K562 (cell line): ENCODE measurements at regions not wholly inside any gene's neighbourhood (a gene's known extent, or its start where the extent isn't known, plus 50 kb on each side); places are given as distances from the start of the nearest gene placed in this dataset.

Experiments
- ATAC-seq: fragments of 200-7000 bp; cut with Tn5 transposase; 3 replicates; pipeline ENCODE4 v1.9.1; 2020; ENCODE audit warnings: moderate library complexity
- BruUV-seq: library from RNA; stranded (reverse); fragments of 400-500 nt; replicated peaks from 2 replicates; lab custom pipeline; 2021; lab: Mats Ljungman, UMichigan
- CTCF ChIA-PET: fragments of 300-600 bp; formaldehyde crosslinking; extraction: SDS; loops from one replicate; lab custom pipeline; 2021; ENCODE audit warnings: low intra/inter-chr PET ratio; lab: Yijun Ruan, JAX
- POLR2A ChIA-PET: fragments of 300-600, 350-650 bp; sonication (Branson Sonifier 250); formaldehyde crosslinking; extraction: SDS; loops from one replicate; lab custom pipeline; 2021; ENCODE audit warnings: antibody characterized with exemption, inconsistent platforms; lab: Yijun Ruan, JAX
- DNase-seq, 4 experiments: peaks; one replicate each; pipeline versions ENCODE4 v3.0.0 to v3.0.0-alpha.2; 2011 to 2018; ENCODE audit warnings: low spot score in 3 of 4, mixed read lengths in 3 of 4; ENCODE audit errors: extremely low read depth in 1 of 4
- FAIRE-seq: peaks from 2 replicates; lab custom pipeline; 2011; peaks lifted over from hg19 to GRCh38; lab: Jason Lieb, UNC
- H2AFZ ChIP-seq: 2 replicates; pipeline ENCODE4 v1.6.0; 2011; ENCODE audit warnings: low read depth, low read length, control low read depth, inconsistent platforms
- H3K27ac ChIP-seq: fragments of 200-600 bp; 3 replicates; pipeline ENCODE4 v1.8.0; 2011; ENCODE audit warnings: low read depth, mild to moderate bottlenecking, control low read depth, inconsistent platforms, low read length, moderate library complexity, mixed read lengths; ENCODE audit errors: extremely low read depth
- H3K27me3 ChIP-seq, 2 experiments: fragments of 300-600 bp in 1 of 2; 2 replicates in 1 of 2; 3 replicates in 1 of 2; pipeline versions ENCODE4 v1.6.0 to v1.8.0; 2011; ENCODE audit warnings: inconsistent platforms in 2 of 2, low read length in 2 of 2, mild to moderate bottlenecking in 1 of 2, mixed read lengths in 1 of 2, moderate library complexity in 1 of 2; ENCODE audit not compliant: control insufficient read depth in 2 of 2, insufficient read depth in 2 of 2
- H3K36me3 ChIP-seq: fragments of 300-600 bp; 3 replicates; pipeline ENCODE4 v1.8.0; 2011; ENCODE audit warnings: mild to moderate bottlenecking, low read length, inconsistent platforms; ENCODE audit not compliant: control insufficient read depth, insufficient read depth
- H3K4me1 ChIP-seq, 2 experiments: fragments of 200-600 bp in 1 of 2; replicated peaks in 1 of 2; 2 replicates in 1 of 2; 3 replicates in 1 of 2; pipeline versions ENCODE4 v1.5.1 to v1.8.0; 2011; ENCODE audit warnings: inconsistent platforms in 2 of 2, low read length in 2 of 2, mild to moderate bottlenecking in 1 of 2, mixed read lengths in 1 of 2, moderate library complexity in 1 of 2; ENCODE audit not compliant: control insufficient read depth in 2 of 2, insufficient read depth in 2 of 2
- H3K4me2 ChIP-seq: 2 replicates; pipeline ENCODE4 v1.6.1; 2011; ENCODE audit warnings: low read length, control low read depth, inconsistent platforms, mixed read lengths; ENCODE audit not compliant: insufficient read depth
- H3K4me3 ChIP-seq: fragments of 200-600 bp; sonication (generic), shearing (Covaris generic); 2 replicates; pipeline ENCODE4 v1.5.1; 2016; ENCODE audit warnings: control low read depth, inconsistent platforms
- H3K79me2 ChIP-seq: fragments of 200-600 bp; 3 replicates; pipeline ENCODE4 v1.8.0; 2011; ENCODE audit warnings: low read length, inconsistent platforms; ENCODE audit not compliant: control insufficient read depth, insufficient read depth
- H3K9ac ChIP-seq, 2 experiments: 2 replicates each; pipeline versions ENCODE4 v1.6.0 to v1.6.1; 2011; ENCODE audit warnings: low read depth in 2 of 2, low read length in 2 of 2, control low read depth in 1 of 2, inconsistent platforms in 1 of 2, mild to moderate bottlenecking in 1 of 2, mixed read lengths in 1 of 2; ENCODE audit not compliant: insufficient read depth in 1 of 2
- H3K9me1 ChIP-seq: one replicate; pipeline ENCODE4 v1.6.0; 2011; ENCODE audit warnings: inconsistent platforms, mild to moderate bottlenecking, low read length, moderate library complexity; ENCODE audit not compliant: control insufficient read depth, insufficient read depth
- H3K9me3 ChIP-seq: replicated peaks from 2 replicates; pipeline ENCODE4 v1.5.1; 2011; ENCODE audit warnings: low read depth, low read length, inconsistent platforms; ENCODE audit not compliant: control insufficient read depth, insufficient read depth
- H4K20me1 ChIP-seq: replicated peaks from 2 replicates; pipeline ENCODE4 v1.6.1; 2011; ENCODE audit warnings: low read length, inconsistent platforms, mixed read lengths; ENCODE audit not compliant: control insufficient read depth, insufficient read depth
- DDX20 ChIP-seq: fragments of 450-650 bp; IDR thresholded peaks from 2 replicates; pipeline ENCODE4 v1.6.1; 2016; ENCODE audit warnings: missing genetic modification characterization, low read depth, mild to moderate bottlenecking, missing compliant biosample characterization, moderate library complexity
- ELF1 ChIP-seq: fragments of 200-800 bp; sonication (Bioruptor generic); IDR thresholded peaks from 2 replicates; pipeline ENCODE4 v1.6.1; 2016; ENCODE audit warnings: missing genetic modification characterization, missing compliant biosample characterization
- FUS ChIP-seq: fragments of 200-400 bp; formaldehyde crosslinking; optimal IDR thresholded peaks from 2 replicates; pipeline ENCODE3; 2017; ENCODE audit warnings: low read depth, low read length
- GABPA ChIP-seq: fragments of 200-800 bp; sonication (Bioruptor generic); conservative IDR thresholded peaks from 2 replicates; pipeline ENCODE4 v1.6.1; 2016; ENCODE audit warnings: low read depth, missing genetic modification characterization, missing compliant biosample characterization
- GTF2F1 ChIP-seq: IDR thresholded peaks from 2 replicates; pipeline ENCODE4 v1.6.1; 2011; ENCODE audit warnings: low read depth, low read length, improper control_type of control experiment
- KLF6 ChIP-seq: fragments of 250-450 bp; sonication (Bioruptor Pico); IDR thresholded peaks from 2 replicates; pipeline ENCODE4 v1.4.0; 2020; ENCODE audit warnings: mild to moderate bottlenecking, moderate library complexity, borderline replicate concordance
- NFIX ChIP-seq: fragments of 250-450 bp; sonication (Bioruptor Pico); IDR thresholded peaks from 2 replicates; pipeline ENCODE4 v1.4.0; 2020; ENCODE audit warnings: low read depth, mild to moderate bottlenecking, moderate library complexity
- PTTG1 ChIP-seq: fragments of 450-650 bp; IDR thresholded peaks from 2 replicates; pipeline ENCODE4 v1.6.1; 2016; ENCODE audit warnings: low read depth, mild to moderate bottlenecking, missing genetic modification characterization, missing compliant biosample characterization
- ZC3H11A ChIP-seq: IDR thresholded peaks from 2 replicates; pipeline ENCODE4 v1.6.1; 2012; ENCODE audit warnings: low read depth, low read length, improper control_type of control experiment
- ZFP1 ChIP-seq: fragments of 450-650 bp; formaldehyde crosslinking; IDR thresholded peaks from 2 replicates; pipeline ENCODE4 v1.4.0; 2020; ENCODE audit warnings: mild to moderate bottlenecking, mixed read lengths
- ZNF121 ChIP-seq: sonication (generic); formaldehyde crosslinking; conservative IDR thresholded peaks from 2 replicates; pipeline ENCODE4 v1.8.0; 2022; ENCODE audit warnings: missing genetic modification reagents
- ZNF507 ChIP-seq: conservative IDR thresholded peaks from 2 replicates; pipeline ENCODE4 v1.6.1; 2017; ENCODE audit warnings: missing genetic modification characterization, missing compliant biosample characterization
- ZNF707 ChIP-seq: fragments of 250-450 bp; sonication (Bioruptor Pico); conservative IDR thresholded peaks from 2 replicates; pipeline ENCODE4 v1.8.0; 2022; ENCODE audit warnings: inconsistent platforms, mild to moderate bottlenecking, moderate library complexity
- WGBS: fragments of 100-300 bp; shearing (Covaris generic); methylation state at CpG from one replicate; pipeline ENCODE4 v1.1.6; 2016; ENCODE audit warnings: low coverage, mixed read lengths; ENCODE audit not compliant: insufficient coverage; ENCODE audit errors: missing lambda C conversion rate; 5-methylcytosine and 5-hydroxymethylcytosine counted together
- in situ Hi-C: fragments of 300-500 bp; cut with MboI; formaldehyde crosslinking; loops from 4 replicates; pipeline ENCODE4 v1.15.0; 2018; ENCODE audit warnings: inconsistent platforms, mixed read lengths
- intact Hi-C: fragments of 100-400 bp; cut with micrococcal nuclease; formaldehyde crosslinking; loops from 2 replicates; pipeline ENCODE4 v1.14.2; 2022
- TF ChIP-seq, protein P1 (sequence below): sonication (generic); formaldehyde crosslinking; IDR thresholded peaks from 2 replicates; pipeline ENCODE4 v1.8.1; 2023; ENCODE audit warnings: mild to moderate bottlenecking, missing genetic modification reagents
- TF ChIP-seq, protein P2 (sequence below): sonication (generic); formaldehyde crosslinking; IDR thresholded peaks from 2 replicates; pipeline ENCODE4 v1.8.0; 2022; ENCODE audit warnings: missing genetic modification reagents, mild to moderate bottlenecking, borderline replicate concordance
- TF ChIP-seq, protein P3 (sequence below): IDR thresholded peaks from 3 replicates; pipeline ENCODE4 v1.6.1; 2011; ENCODE audit warnings: borderline replicate concordance, mild to moderate bottlenecking; ENCODE audit not compliant: insufficient read length, insufficient read depth
- TF ChIP-seq, protein P4 (sequence below), 2 experiments: fragments of 450-650 bp in 1 of 2; sonication (generic) in 1 of 2; formaldehyde crosslinking; conservative IDR thresholded peaks; 2 replicates each; pipeline versions ENCODE4 v1.4.0 to v1.8.1; 2020 to 2022; ENCODE audit warnings: mild to moderate bottlenecking in 1 of 2, missing genetic modification reagents in 1 of 2
- TF ChIP-seq, protein P5 (sequence below): fragments of 250-450 bp; sonication (Bioruptor Pico); IDR thresholded peaks from 2 replicates; pipeline ENCODE4 v1.9.0; 2021; ENCODE audit warnings: mild to moderate bottlenecking

DNA sequence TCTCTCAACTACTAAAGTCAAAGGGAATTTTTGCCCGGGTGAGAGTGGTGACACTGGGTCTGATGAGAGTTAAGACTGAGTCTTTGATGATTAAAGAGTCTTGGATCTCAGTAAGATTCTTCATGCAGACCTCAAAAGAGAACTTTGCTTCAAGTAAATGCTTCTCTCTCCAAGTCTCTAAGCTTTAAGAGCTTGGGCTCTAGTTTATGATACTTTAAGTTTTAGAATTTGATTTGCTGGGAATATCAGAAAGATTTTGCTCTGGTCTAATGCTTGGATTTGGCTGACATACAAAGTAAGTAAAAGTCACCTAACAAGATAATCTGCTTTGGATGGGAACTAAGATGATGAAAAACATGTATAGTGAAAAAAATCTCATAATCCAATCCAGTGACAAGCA lies 566.3 kb downstream of the MAT2B start:
- ChIA-PET POLR2A (no interaction called here), CTCF (no interaction called here)
- DNase-seq = no peak
- Histone ChIP-seq H3K36me3 (no peaks in the 10 kb centered on the region), H3K9me1 (no peaks in the 10 kb centered on the region), H3K27me3 (no peaks in the 10 kb centered on the region), H2AFZ (no peak overlapping the region), H3K27ac (no peak overlapping the region), H3K4me1 (no peaks in the 10 kb centered on the region), H4K20me1 (no peaks in the 10 kb centered on the region), H3K9me3 (no peaks in the 10 kb centered on the region), H3K4me2 (no peak overlapping the region), H3K79me2 (no peaks in the 10 kb centered on the region), H3K9ac (no peak overlapping the region), H3K4me3 (no peak overlapping the region)
- intact Hi-C loops (no loop called here), in situ Hi-C loops (no loop called here)
- ATAC-seq = no peak
- 5% methylated on average over 1 of the region's 1 CpG for WGBS
- FAIRE-seq = no peak
- BruUV-seq = no TSS peak
- TF ChIP-seq NFIX (no peak), ZC3H11A (no peak), DDX20 (no peak), ELF1 (tag) (no peak), PTTG1 (tag) (no peak), ZNF707 (no peak), KLF6 (CRISPR knock-in tag) (no peak), ZNF121 (CRISPR knock-in tag) (no peak), FUS (no peak), GABPA (tag) (no peak), ZNF507 (tag) (no peak), ZFP1 (no peak), GTF2F1 (no peak)
- TF ChIP-seq, protein P1, sequence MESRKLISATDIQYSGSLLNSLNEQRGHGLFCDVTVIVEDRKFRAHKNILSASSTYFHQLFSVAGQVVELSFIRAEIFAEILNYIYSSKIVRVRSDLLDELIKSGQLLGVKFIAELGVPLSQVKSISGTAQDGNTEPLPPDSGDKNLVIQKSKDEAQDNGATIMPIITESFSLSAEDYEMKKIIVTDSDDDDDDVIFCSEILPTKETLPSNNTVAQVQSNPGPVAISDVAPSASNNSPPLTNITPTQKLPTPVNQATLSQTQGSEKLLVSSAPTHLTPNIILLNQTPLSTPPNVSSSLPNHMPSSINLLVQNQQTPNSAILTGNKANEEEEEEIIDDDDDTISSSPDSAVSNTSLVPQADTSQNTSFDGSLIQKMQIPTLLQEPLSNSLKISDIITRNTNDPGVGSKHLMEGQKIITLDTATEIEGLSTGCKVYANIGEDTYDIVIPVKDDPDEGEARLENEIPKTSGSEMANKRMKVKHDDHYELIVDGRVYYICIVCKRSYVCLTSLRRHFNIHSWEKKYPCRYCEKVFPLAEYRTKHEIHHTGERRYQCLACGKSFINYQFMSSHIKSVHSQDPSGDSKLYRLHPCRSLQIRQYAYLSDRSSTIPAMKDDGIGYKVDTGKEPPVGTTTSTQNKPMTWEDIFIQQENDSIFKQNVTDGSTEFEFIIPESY (CRISPR knock-in tag) = no peak
- TF ChIP-seq, protein P2, sequence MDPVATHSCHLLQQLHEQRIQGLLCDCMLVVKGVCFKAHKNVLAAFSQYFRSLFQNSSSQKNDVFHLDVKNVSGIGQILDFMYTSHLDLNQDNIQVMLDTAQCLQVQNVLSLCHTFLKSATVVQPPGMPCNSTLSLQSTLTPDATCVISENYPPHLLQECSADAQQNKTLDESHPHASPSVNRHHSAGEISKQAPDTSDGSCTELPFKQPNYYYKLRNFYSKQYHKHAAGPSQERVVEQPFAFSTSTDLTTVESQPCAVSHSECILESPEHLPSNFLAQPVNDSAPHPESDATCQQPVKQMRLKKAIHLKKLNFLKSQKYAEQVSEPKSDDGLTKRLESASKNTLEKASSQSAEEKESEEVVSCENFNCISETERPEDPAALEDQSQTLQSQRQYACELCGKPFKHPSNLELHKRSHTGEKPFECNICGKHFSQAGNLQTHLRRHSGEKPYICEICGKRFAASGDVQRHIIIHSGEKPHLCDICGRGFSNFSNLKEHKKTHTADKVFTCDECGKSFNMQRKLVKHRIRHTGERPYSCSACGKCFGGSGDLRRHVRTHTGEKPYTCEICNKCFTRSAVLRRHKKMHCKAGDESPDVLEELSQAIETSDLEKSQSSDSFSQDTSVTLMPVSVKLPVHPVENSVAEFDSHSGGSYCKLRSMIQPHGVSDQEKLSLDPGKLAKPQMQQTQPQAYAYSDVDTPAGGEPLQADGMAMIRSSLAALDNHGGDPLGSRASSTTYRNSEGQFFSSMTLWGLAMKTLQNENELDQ (CRISPR knock-in tag) = no peak
- TF ChIP-seq, protein P3, sequence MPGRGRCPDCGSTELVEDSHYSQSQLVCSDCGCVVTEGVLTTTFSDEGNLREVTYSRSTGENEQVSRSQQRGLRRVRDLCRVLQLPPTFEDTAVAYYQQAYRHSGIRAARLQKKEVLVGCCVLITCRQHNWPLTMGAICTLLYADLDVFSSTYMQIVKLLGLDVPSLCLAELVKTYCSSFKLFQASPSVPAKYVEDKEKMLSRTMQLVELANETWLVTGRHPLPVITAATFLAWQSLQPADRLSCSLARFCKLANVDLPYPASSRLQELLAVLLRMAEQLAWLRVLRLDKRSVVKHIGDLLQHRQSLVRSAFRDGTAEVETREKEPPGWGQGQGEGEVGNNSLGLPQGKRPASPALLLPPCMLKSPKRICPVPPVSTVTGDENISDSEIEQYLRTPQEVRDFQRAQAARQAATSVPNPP = no peak
- TF ChIP-seq, protein P4, sequence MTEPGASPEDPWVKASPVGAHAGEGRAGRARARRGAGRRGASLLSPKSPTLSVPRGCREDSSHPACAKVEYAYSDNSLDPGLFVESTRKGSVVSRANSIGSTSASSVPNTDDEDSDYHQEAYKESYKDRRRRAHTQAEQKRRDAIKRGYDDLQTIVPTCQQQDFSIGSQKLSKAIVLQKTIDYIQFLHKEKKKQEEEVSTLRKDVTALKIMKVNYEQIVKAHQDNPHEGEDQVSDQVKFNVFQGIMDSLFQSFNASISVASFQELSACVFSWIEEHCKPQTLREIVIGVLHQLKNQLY (CRISPR knock-in tag; conservative IDR thresholded peaks at IDR 0.05) = no peak
- TF ChIP-seq, protein P5, sequence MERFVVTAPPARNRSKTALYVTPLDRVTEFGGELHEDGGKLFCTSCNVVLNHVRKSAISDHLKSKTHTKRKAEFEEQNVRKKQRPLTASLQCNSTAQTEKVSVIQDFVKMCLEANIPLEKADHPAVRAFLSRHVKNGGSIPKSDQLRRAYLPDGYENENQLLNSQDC = no peak
